ENCODE measurements at regions not wholly inside any gene's neighbourhood (a gene's known extent, or its start where the extent isn't known, plus 50 kb on each side); places are given as distances from the start of the nearest gene placed in this dataset.

DNA sequence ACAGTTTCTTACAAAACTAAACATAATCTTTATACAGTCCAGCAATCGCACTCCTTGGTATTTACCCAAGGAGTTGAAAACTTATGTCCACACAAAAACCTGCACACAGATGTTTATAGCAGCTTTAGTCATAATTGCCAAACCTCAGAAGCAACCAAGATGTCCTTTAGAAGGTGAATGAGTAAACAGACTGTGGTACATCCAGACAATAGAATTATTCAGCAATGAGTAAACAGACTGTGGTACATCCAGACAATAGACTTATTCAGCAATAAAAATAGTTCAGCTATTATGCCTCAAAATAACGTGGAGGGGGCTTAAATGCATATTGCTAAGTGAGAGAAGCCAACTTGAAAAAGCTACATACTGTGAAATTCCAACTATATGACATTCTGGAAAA is 87.0 kb upstream of the GALNT2 start:
- no peak for TF ChIP-seq POLR2A (IDR thresholded peaks at IDR 0.05)
- TF ChIP-seq, protein P1, sequence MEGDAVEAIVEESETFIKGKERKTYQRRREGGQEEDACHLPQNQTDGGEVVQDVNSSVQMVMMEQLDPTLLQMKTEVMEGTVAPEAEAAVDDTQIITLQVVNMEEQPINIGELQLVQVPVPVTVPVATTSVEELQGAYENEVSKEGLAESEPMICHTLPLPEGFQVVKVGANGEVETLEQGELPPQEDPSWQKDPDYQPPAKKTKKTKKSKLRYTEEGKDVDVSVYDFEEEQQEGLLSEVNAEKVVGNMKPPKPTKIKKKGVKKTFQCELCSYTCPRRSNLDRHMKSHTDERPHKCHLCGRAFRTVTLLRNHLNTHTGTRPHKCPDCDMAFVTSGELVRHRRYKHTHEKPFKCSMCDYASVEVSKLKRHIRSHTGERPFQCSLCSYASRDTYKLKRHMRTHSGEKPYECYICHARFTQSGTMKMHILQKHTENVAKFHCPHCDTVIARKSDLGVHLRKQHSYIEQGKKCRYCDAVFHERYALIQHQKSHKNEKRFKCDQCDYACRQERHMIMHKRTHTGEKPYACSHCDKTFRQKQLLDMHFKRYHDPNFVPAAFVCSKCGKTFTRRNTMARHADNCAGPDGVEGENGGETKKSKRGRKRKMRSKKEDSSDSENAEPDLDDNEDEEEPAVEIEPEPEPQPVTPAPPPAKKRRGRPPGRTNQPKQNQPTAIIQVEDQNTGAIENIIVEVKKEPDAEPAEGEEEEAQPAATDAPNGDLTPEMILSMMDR (IDR thresholded peaks at IDR 0.05): no peak

DNA sequence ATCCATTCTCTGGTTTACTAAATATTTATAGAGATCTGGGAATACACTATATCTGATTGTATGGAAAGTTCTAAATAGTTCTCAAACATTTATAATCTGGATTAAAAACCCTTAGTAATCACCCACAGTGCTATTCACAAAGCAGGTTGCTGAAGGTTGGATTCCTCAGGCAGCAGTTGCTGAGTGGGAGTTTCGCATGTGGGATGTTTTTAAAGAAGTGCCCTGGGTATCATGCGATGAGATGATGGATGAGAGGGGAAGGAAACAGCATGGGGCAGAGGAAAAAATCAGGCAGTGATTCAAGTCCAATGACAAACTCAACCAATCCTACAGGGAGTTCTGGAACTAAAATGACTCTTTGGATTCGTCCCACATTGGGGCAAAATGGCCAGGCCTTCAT is 85.3 kb upstream of the GALNT2 start:
- no peak for DNase-seq
- TF ChIP-seq, protein P1 (IDR thresholded peaks at IDR 0.05): no peak
- no peak for TF ChIP-seq POLR2A (IDR thresholded peaks at IDR 0.05)
- no peak overlapping the region for H3K27ac ChIP-seq

More for the DNA sequence above, 87.0 kb upstream of the GALNT2 start:
- Histone ChIP-seq H3K4me3 (no peak overlapping the region), H3K9me3 (peaks cover 0 to 9% (median 0%) of the 10 kb centered on the region in 4 donors), H3K36me3 (no peaks in the 10 kb centered on the region), H3K27ac (no peak overlapping the region), H3K27me3 (no peaks in the 10 kb centered on the region), H3K4me1 (no peaks in the 10 kb centered on the region)
- DNase-seq: no peak

GRCh38 chr1:229984310-229984991 is 82.6 kb upstream of the GALNT2 start:
- Histone ChIP-seq H3K36me3 (no peaks in the 10 kb centered on the region), H3K4me3 (no peak overlapping the region), H3K4me1 (no peaks in the 10 kb centered on the region), H3K27me3 (no peaks in the 10 kb centered on the region), H3K27ac (no peak overlapping the region), H3K9me3 (no peaks in the 10 kb centered on the region)
- DNase-seq: no peak
- TF ChIP-seq, protein P1 (IDR thresholded peaks at IDR 0.05): no peak
- no peak for TF ChIP-seq POLR2A (IDR thresholded peaks at IDR 0.05)

More for the DNA sequence above, 85.3 kb upstream of the GALNT2 start:
- Histone ChIP-seq H3K9me3 (no peaks in the 10 kb centered on the region), H3K4me1 (no peaks in the 10 kb centered on the region), H3K4me3 (no peak overlapping the region), H3K36me3 (no peaks in the 10 kb centered on the region), H3K27me3 (no peaks in the 10 kb centered on the region)

- Histone ChIP-seq H3K27ac (no peak overlapping the region), H3K4me1 (no peaks in the 10 kb centered on the region), H3K4me3 (no peak overlapping the region), H3K9me3 (no peaks in the 10 kb centered on the region), H3K36me3 (no peaks in the 10 kb centered on the region), H3K27me3 (no peaks in the 10 kb centered on the region)
- no peak for DNase-seq
- TF ChIP-seq, protein P1 (IDR thresholded peaks at IDR 0.05): no peak
- no peak for TF ChIP-seq POLR2A (IDR thresholded peaks at IDR 0.05)
Observed at GRCh38 chr1:229984992-229985612, 81.9 kb upstream of the GALNT2 start.

DNA sequence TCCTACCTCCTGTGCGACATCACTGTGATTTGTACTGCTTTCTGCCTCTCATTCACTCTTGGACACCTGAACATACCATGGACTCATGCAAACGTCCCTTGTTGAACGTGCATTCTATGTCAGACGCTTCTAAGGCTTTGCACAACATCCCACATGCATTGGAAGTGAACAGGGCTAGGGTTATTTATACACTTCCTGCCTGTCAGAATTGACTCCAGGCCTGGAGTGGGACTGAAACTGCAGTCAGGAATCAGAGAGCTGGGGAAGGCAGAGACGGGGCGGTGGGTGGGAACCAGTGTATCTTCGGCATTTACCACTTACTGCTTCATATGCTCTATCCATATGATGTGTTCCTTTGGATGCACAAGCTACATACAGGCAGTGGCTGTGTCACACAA is 81.4 kb upstream of the GALNT2 start:
- H3K27ac ChIP-seq: no peak overlapping the region
- H3K36me3 ChIP-seq: no peaks in the 10 kb centered on the region
- no peaks in the 10 kb centered on the region for H3K27me3 ChIP-seq
- no peak overlapping the region for H3K4me3 ChIP-seq
- H3K9me3 ChIP-seq: no peaks in the 10 kb centered on the region
- no peak for DNase-seq
- TF ChIP-seq, protein P1 (IDR thresholded peaks at IDR 0.05): no peak
- TF ChIP-seq POLR2A (IDR thresholded peaks at IDR 0.05): no peak
- H3K4me1 ChIP-seq: no peaks in the 10 kb centered on the region

Measured in Peyer's patch (tissue), 4 donors.